ENCODE measurements at regions not wholly inside any gene's neighbourhood (a gene's known extent, or its start where the extent isn't known, plus 50 kb on each side); places are given as distances from the start of the nearest gene placed in this dataset.

DNA sequence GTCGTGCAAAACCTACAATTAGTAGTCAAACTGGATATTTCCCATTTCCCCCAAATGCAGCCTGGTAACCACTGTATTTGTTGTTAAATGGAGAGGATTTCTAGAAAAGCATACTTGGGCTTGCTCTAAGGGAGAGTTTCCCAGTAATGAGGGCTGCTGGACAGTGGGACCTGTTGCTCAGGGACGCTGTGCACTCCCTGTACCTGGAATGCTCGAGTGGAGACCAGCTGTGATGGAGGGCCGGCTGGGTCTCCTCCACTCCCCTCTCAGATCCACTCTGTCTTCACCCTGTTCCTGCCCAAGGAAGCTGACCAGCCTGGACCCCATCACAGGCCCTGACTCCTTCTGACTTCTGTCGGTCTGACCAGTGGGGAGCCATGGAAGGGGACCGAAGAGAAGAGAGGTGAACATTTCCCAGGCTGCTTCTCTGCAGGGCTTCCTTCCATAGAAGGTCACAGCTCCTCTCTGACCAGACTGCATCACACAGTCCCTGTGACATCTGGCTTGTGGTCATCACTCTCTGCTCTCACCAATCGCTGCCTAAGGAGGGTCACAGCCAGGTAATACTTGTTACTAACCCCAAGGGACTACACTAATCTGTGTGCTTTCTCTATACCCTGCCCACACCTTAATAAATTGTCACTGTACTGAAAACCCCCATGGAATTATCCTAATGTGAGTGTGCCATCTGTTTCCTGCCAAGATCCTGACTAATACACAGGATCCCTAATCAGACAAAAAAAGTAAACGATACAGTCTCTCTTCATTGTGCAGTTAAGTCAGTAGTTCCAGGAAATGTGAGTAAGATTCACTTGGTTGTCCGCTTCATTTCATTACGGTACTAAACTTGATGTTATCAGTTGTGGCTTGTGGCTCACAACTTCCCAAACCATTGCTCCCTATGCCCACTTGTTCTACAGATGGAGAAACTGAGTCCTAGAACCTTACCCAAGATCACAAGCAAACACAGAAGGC lies 102.4 kb downstream of the CCT6B start:
- TF ChIP-seq CTCF (IDR thresholded peaks at IDR 0.05; ENCODE audit: insufficient read depth, low read depth, low read length, missing control alignments) = no peak
- H3K4me3 ChIP-seq (ENCODE audit: low read length) = no peak overlapping the region
- DNase-seq (ENCODE audit: low read depth) = no peak

DNA sequence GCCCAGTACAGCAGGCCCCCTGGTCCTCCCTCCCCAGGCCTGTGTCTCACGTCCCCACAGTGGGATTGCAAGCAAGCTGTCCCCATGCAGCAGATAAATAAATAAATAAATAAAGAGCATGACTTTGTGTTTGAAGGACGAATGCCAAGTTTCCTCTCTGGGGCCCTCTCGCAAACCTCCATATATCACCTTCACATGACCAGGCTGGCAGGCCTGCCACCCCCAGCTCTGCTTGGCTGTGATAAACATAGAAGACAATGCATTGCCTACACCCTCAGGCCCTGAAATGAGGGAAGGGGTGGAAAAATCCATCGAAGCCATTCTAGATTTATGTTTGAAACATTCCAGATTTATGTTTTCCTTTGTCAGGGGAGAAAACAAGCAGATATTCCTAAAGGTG lies 107.3 kb downstream of the CCT6B start:
- no peak for DNase-seq (ENCODE audit: low read depth)
- H3K4me3 ChIP-seq (ENCODE audit: low read length) = no peak overlapping the region
- no peak for TF ChIP-seq CTCF (IDR thresholded peaks at IDR 0.05; ENCODE audit: insufficient read depth, low read depth, low read length, missing control alignments)

DNA sequence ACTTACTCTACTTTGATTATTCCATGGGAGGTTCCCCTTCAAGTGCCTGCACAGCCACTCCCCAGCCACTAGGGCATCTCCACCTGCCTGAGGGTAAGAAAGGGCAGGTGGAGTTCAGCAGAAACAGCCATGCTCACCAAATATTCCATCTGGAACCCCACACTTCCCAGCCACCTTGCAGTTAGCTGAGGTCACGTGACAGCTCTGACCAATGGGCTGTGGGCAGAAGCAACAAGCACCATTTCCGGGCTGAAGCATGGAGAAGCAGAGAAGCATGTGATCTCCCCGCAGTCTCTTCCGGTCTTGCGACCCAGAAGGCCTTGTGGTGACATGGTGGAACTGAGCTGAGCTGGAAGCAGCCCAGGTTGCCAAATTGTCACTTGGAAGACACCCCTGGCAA lies 108.6 kb downstream of the CCT6B start:
- no peak for DNase-seq (ENCODE audit: low read depth)
- TF ChIP-seq CTCF (IDR thresholded peaks at IDR 0.05; ENCODE audit: insufficient read depth, low read depth, low read length, missing control alignments) = no peak
- H3K4me3 ChIP-seq (ENCODE audit: low read length) = no peak overlapping the region

GRCh38 chr17:34851961-34852540 lies 109.2 kb downstream of the CCT6B start:
- H3K4me3 ChIP-seq (ENCODE audit: low read length) = no peak overlapping the region
- DNase-seq (ENCODE audit: low read depth) = no peak
- TF ChIP-seq CTCF (IDR thresholded peaks at IDR 0.05; ENCODE audit: insufficient read depth, low read depth, low read length, missing control alignments) = no peak

DNA sequence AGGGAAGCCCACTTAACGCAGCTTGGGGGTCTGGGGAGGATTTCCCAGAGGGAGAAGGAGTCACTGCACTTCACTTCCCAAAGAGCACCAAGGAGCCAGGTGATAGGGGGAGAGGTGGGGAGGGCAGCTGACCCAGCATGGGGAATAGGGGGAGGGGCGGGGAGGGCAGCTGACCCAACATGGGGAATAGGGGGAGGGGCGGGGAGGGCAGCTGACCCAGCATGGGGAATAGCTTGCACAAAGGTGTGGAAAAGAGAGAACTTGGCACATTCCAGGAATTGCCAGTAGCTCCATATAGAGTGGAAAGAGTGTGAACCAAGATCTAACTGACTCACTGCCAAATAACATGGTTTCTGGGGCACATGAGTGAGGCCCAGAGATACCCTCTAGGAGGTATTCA lies 110.3 kb downstream of the CCT6B start:
- no peak for TF ChIP-seq CTCF (IDR thresholded peaks at IDR 0.05; ENCODE audit: insufficient read depth, low read depth, low read length, missing control alignments)
- no peak overlapping the region for H3K4me3 ChIP-seq (ENCODE audit: low read length)
- DNase-seq (ENCODE audit: low read depth) = no peak

- peak; percentile 19 for DNase-seq (ENCODE audit: low read depth)
These were observed 111.2 kb downstream of the CCT6B start for GRCh38 chr17:34850023-34850422.

More at GRCh38 chr17:34850023-34850422, 111.2 kb downstream of the CCT6B start:
- TF ChIP-seq CTCF (IDR thresholded peaks at IDR 0.05; ENCODE audit: insufficient read depth, low read depth, low read length, missing control alignments) = no peak
- no peak overlapping the region for H3K4me3 ChIP-seq (ENCODE audit: low read length)
